SK-N-SH treated with all-trans-retinoic acid at 6 μM for 48 hours (cell line): ENCODE measurements at regions not wholly inside any gene's neighbourhood (a gene's known extent, or its start where the extent isn't known, plus 50 kb on each side); places are given as distances from the start of the nearest gene placed in this dataset.
"Not testable (repeated sequence)": the region's sequence is repeated elsewhere in the genome, so short reads cannot be mapped to it uniquely, and the experiment has no call there.

Experiments used
- ATAC-seq: fragments of 200-7000 bp; cut with Tn5 transposase; 3 replicates; pipeline ENCODE4 v1.9.1; 2020; ENCODE audit warnings: mild to moderate bottlenecking, moderate library complexity
- BACH2 ChIP-seq: fragments of 250-450 bp; sonication (Bioruptor Pico); IDR thresholded peaks from 2 replicates; pipeline ENCODE4 v1.9.0; 2021; ENCODE audit warnings: mild to moderate bottlenecking, borderline replicate concordance
- CREB5 ChIP-seq: fragments of 250-450 bp; sonication (Bioruptor Pico); IDR thresholded peaks from 2 replicates; pipeline ENCODE4 v1.5.1; 2020; ENCODE audit warnings: low read depth, mild to moderate bottlenecking, moderate library complexity
- CSDC2 ChIP-seq: fragments of 250-450 bp; sonication (Bioruptor Pico); IDR thresholded peaks from 2 replicates; pipeline ENCODE4 v1.5.0; 2020; ENCODE audit warnings: mild to moderate bottlenecking, moderate library complexity
- CSRNP3 ChIP-seq: fragments of 250-450 bp; sonication (Bioruptor Pico); IDR thresholded peaks from 2 replicates; pipeline ENCODE4 v1.5.1; 2021; ENCODE audit warnings: mild to moderate bottlenecking, moderate library complexity
- ESRRG ChIP-seq: fragments of 250-450 bp; sonication (Bioruptor Pico); IDR thresholded peaks from 2 replicates; pipeline ENCODE4 v1.6.1; 2021; ENCODE audit warnings: mild to moderate bottlenecking
- GLIS3 ChIP-seq: fragments of 250-450 bp; sonication (Bioruptor Pico); IDR thresholded peaks from 2 replicates; pipeline ENCODE4 v1.5.0; 2020; ENCODE audit warnings: mild to moderate bottlenecking, moderate library complexity
- ISL1 ChIP-seq: fragments of 250-450 bp; sonication (Bioruptor Pico); IDR thresholded peaks from 2 replicates; pipeline ENCODE4 v2.1.2; 2022; ENCODE audit warnings: mild to moderate bottlenecking, moderate library complexity
- OSR1 ChIP-seq: fragments of 250-450 bp; sonication (Bioruptor Pico); IDR thresholded peaks from 2 replicates; pipeline ENCODE4 v1.8.0; 2022; ENCODE audit warnings: moderate library complexity, mild to moderate bottlenecking, inconsistent platforms
- PATZ1 ChIP-seq: fragments of 250-450 bp; sonication (Bioruptor Pico); IDR thresholded peaks from 2 replicates; pipeline ENCODE4 v1.8.0; 2020; ENCODE audit warnings: mild to moderate bottlenecking, moderate library complexity, borderline replicate concordance
- PPARA ChIP-seq: fragments of 250-450 bp; sonication (Bioruptor Pico); IDR thresholded peaks from 2 replicates; pipeline ENCODE4 v1.5.0; 2020; ENCODE audit warnings: mild to moderate bottlenecking, borderline replicate concordance
- RARB ChIP-seq: fragments of 250-450 bp; sonication (Bioruptor Pico); IDR thresholded peaks from 2 replicates; pipeline ENCODE4 v1.8.0; 2021; ENCODE audit warnings: mild to moderate bottlenecking, moderate library complexity
- SNAI2 ChIP-seq: fragments of 250-450 bp; sonication (Bioruptor Pico); IDR thresholded peaks from 2 replicates; pipeline ENCODE4 v1.5.0; 2020; ENCODE audit warnings: mild to moderate bottlenecking, moderate library complexity
- TCF4 ChIP-seq: fragments of 250-450 bp; sonication (Bioruptor Pico); IDR thresholded peaks from 2 replicates; pipeline ENCODE4 v1.8.0; 2021; ENCODE audit warnings: mild to moderate bottlenecking, moderate library complexity, borderline replicate concordance
- TOX ChIP-seq: fragments of 250-450 bp; sonication (Bioruptor Pico); IDR thresholded peaks from 2 replicates; pipeline ENCODE4 v1.8.0; 2021; ENCODE audit warnings: mild to moderate bottlenecking, moderate library complexity, borderline replicate concordance
- TSHZ2 ChIP-seq: fragments of 250-450 bp; sonication (Bioruptor Pico); IDR thresholded peaks from 2 replicates; pipeline ENCODE4 v1.5.0; 2020; ENCODE audit warnings: mild to moderate bottlenecking, moderate library complexity
- ZC3H10 ChIP-seq: fragments of 250-450 bp; sonication (Bioruptor Pico); IDR thresholded peaks from 2 replicates; pipeline ENCODE4 v1.5.1; 2021; ENCODE audit warnings: mild to moderate bottlenecking, moderate library complexity
- ZFP3 ChIP-seq: fragments of 250-450 bp; sonication (Bioruptor Pico); IDR thresholded peaks from 2 replicates; pipeline ENCODE4 v1.5.0; 2020; ENCODE audit warnings: mild to moderate bottlenecking, moderate library complexity
- ZFP30 ChIP-seq: fragments of 450-650 bp; formaldehyde crosslinking; IDR thresholded peaks from 2 replicates; pipeline ENCODE4 v1.5.0; 2022; ENCODE audit warnings: mild to moderate bottlenecking, moderate library complexity
- ZNF565 ChIP-seq: fragments of 450-650 bp; formaldehyde crosslinking; conservative IDR thresholded peaks from 2 replicates; pipeline ENCODE4 v1.5.0; 2020; ENCODE audit warnings: low read depth, mild to moderate bottlenecking, moderate library complexity
- ZNF70 ChIP-seq: fragments of 450-650 bp; formaldehyde crosslinking; IDR thresholded peaks from 2 replicates; pipeline ENCODE4 v1.5.0; 2020; ENCODE audit warnings: mild to moderate bottlenecking, moderate library complexity
- ZNF8 ChIP-seq: fragments of 450-650 bp; formaldehyde crosslinking; IDR thresholded peaks from 2 replicates; pipeline ENCODE4 v1.5.0; 2020; ENCODE audit warnings: mild to moderate bottlenecking, moderate library complexity

- ATAC-seq: no peak
- TF ChIP-seq PPARA (CRISPR knock-in tag): no peak
Measured at GRCh38 chr2:209002054-209002453, 421.8 kb upstream of the MAP2 start.

GRCh38 chr2:209005371-209005770, 418.5 kb upstream of the MAP2 start:
- no peak for ATAC-seq
- no peak for TF ChIP-seq RARB (CRISPR knock-in tag)
- TF ChIP-seq ISL1 (CRISPR knock-in tag): no peak
- no peak for TF ChIP-seq SNAI2
- no peak for TF ChIP-seq ZFP30
- no peak for TF ChIP-seq PPARA (CRISPR knock-in tag)
- TF ChIP-seq ZNF565 (CRISPR knock-in tag): no peak
- TF ChIP-seq BACH2 (CRISPR knock-in tag): no peak
- TF ChIP-seq CREB5 (CRISPR knock-in tag): no peak
- TF ChIP-seq PATZ1 (CRISPR knock-in tag): no peak
- no peak for TF ChIP-seq ZNF8
- TF ChIP-seq ESRRG (CRISPR knock-in tag): no peak
- no peak for TF ChIP-seq GLIS3
- TF ChIP-seq ZFP3 (CRISPR knock-in tag): no peak
- no peak for TF ChIP-seq CSDC2 (CRISPR knock-in tag)
- no peak for TF ChIP-seq TSHZ2
- no peak for TF ChIP-seq OSR1 (CRISPR knock-in tag)
- no peak for TF ChIP-seq CSRNP3 (CRISPR knock-in tag)
- TF ChIP-seq ZC3H10 (CRISPR knock-in tag): no peak

GRCh38 chr2:209008636-209009287, 415.1 kb upstream of the MAP2 start:
- no peak for TF ChIP-seq CREB5 (CRISPR knock-in tag)
- no peak for TF ChIP-seq GLIS3
- TF ChIP-seq ZFP3 (CRISPR knock-in tag): no peak
- no peak for TF ChIP-seq ZFP30
- TF ChIP-seq, all 23 proteins: peak for 0
- no peak for ATAC-seq

GRCh38 chr2:209018633-209019032, 405.2 kb upstream of the MAP2 start:
- not testable (repeated sequence) for ATAC-seq

- no peak for ATAC-seq
- TF ChIP-seq CSRNP3 (CRISPR knock-in tag): no peak
- no peak for TF ChIP-seq ZNF70 (CRISPR knock-in tag)
- TF ChIP-seq TCF4 (CRISPR knock-in tag): no peak
- TF ChIP-seq ZFP30: no peak
- TF ChIP-seq BACH2 (CRISPR knock-in tag): no peak
- TF ChIP-seq CSDC2 (CRISPR knock-in tag): no peak
- TF ChIP-seq ISL1 (CRISPR knock-in tag): no peak
- TF ChIP-seq RARB (CRISPR knock-in tag): no peak
- TF ChIP-seq ESRRG (CRISPR knock-in tag): no peak
- TF ChIP-seq ZNF565 (CRISPR knock-in tag): no peak
- no peak for TF ChIP-seq PATZ1 (CRISPR knock-in tag)
- TF ChIP-seq TOX (CRISPR knock-in tag): no peak
Measured at GRCh38 chr2:209029249-209029648, 394.6 kb upstream of the MAP2 start.
